Ectodermal cell (in vitro differentiated cells): ENCODE measurements at regions not wholly inside any gene's neighbourhood (a gene's known extent, or its start where the extent isn't known, plus 50 kb on each side); places are given as distances from the start of the nearest gene placed in this dataset.

Experiments
- H3K27ac ChIP-seq: 2 replicates; pipeline ENCODE4 v1.7.0; 2013; ENCODE audit warnings: mild to moderate bottlenecking, low read depth, low read length; ENCODE audit not compliant: insufficient read depth, poor library complexity, severe bottlenecking
- H3K27me3 ChIP-seq: 2 replicates; pipeline ENCODE4 v1.7.0; 2013; ENCODE audit warnings: mild to moderate bottlenecking, low read length; ENCODE audit not compliant: insufficient read depth, control insufficient read depth, poor library complexity, severe bottlenecking
- H3K36me3 ChIP-seq: one replicate; pipeline ENCODE4 v1.7.0; 2013; ENCODE audit warnings: low read length; ENCODE audit not compliant: control insufficient read depth, insufficient read depth
- H3K4me1 ChIP-seq: one replicate; pipeline ENCODE4 v1.7.0; 2013; ENCODE audit warnings: low read length; ENCODE audit not compliant: control insufficient read depth, insufficient read depth
- H3K4me3 ChIP-seq: 2 replicates; pipeline ENCODE4 v1.7.0; 2013; ENCODE audit warnings: low read depth, low read length, control low read depth; ENCODE audit not compliant: insufficient read depth
- H3K9me3 ChIP-seq: 2 replicates; pipeline ENCODE4 v1.7.0; 2013; ENCODE audit warnings: mild to moderate bottlenecking, low read length, moderate library complexity; ENCODE audit not compliant: control insufficient read depth
- WGBS, 2 experiments: methylation state at CpG; one replicate each; pipeline ENCODE4 v1.1.7; 2013; ENCODE audit warnings: missing lambda C conversion rate in 2 of 2; 5-methylcytosine and 5-hydroxymethylcytosine counted together

DNA sequence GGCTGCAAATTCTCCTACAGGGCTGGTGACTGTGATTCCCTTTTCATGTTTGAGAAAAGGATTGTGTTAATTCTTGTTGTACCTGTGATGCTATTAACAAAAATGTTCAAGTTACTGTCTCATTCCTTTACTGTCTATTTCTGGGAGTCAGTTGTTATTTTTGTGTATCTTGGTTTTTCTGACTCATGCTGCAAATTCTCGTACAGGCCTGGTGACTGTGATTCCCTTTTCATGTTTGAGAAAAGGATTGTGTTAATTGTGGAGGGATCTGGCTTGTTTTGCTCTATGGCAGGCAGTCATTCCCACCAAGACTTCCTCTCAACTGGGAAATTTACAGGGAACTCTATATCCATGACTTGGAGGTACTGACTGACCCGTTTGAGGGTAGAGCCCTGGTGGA, 693.4 kb upstream of the INTU start:
- 82 to 89% methylated on average over 2 of the region's 2 CpGs for WGBS, 2 experiments
- no peaks in the 10 kb centered on the region for H3K4me1 ChIP-seq
- no peak overlapping the region for H3K27ac ChIP-seq
- H3K9me3 ChIP-seq, result no peaks in the 10 kb centered on the region
- no peaks in the 10 kb centered on the region for H3K27me3 ChIP-seq
- H3K36me3 ChIP-seq, result no peaks in the 10 kb centered on the region
- H3K4me3 ChIP-seq, result no peak overlapping the region

- H3K4me3 ChIP-seq, result no peak overlapping the region
- no peaks in the 10 kb centered on the region for H3K9me3 ChIP-seq
- H3K36me3 ChIP-seq, result no peaks in the 10 kb centered on the region
- no peaks in the 10 kb centered on the region for H3K27me3 ChIP-seq
- WGBS, 2 experiments, result 88 to 96% methylated on average over 2 of the region's 3 CpGs
- H3K27ac ChIP-seq, result no peak overlapping the region
- no peaks in the 10 kb centered on the region for H3K4me1 ChIP-seq
Observed at GRCh38 chr4:126947536-126947935, 685.2 kb upstream of the INTU start.

DNA sequence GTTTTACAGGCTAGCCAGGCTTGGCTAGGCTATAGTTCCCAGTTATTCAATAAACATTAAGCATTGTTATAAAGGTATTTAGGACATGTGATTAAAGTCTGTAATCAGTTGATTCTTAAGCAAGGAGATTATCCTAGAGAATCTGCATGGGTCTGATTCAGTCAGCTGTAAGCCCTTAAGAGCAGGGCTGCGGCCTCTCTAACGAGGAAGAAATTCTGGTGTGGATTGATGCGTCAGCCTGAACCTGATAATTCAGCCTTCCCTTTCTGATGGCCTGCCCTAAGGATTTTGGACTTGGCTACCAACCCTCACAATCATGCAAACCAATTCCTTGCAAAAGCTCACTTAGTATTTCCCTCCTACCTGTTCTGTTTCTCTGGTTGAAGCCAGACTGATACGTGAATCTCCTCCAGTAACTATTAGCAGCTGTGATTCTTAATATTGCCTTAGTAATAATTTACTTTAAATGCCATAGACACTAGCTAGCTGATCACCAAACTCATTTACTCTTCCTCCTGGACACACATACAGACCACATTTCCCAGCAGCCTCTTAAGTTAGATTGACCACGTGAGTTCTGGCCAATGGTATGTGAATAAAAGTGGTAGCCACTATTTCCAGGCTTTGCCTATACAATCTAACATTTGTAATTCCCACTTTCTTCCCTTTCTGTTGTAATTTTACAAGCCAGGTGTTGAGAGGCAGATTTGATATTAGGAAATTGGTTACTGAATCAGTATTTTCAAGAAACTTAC, 678.0 kb upstream of the INTU start:
- Histone ChIP-seq H3K27ac (no peak overlapping the region), H3K4me1 (no peaks in the 10 kb centered on the region), H3K9me3 (no peaks in the 10 kb centered on the region), H3K36me3 (no peaks in the 10 kb centered on the region), H3K27me3 (no peaks in the 10 kb centered on the region), H3K4me3 (no peak overlapping the region)
- WGBS, 2 experiments, result 91 to 93% methylated on average over 4 to 5 of the region's 5 CpGs

GRCh38 chr4:126955292-126956183, 677.2 kb upstream of the INTU start:
- H3K4me1 ChIP-seq, result no peaks in the 10 kb centered on the region
- no peak overlapping the region for H3K27ac ChIP-seq
- H3K36me3 ChIP-seq, result no peaks in the 10 kb centered on the region
- H3K4me3 ChIP-seq, result no peak overlapping the region
- no peaks in the 10 kb centered on the region for H3K27me3 ChIP-seq
- H3K9me3 ChIP-seq, result no peaks in the 10 kb centered on the region
- WGBS, 2 experiments, result 93% methylated on average over 21 of the region's 21 CpGs

DNA sequence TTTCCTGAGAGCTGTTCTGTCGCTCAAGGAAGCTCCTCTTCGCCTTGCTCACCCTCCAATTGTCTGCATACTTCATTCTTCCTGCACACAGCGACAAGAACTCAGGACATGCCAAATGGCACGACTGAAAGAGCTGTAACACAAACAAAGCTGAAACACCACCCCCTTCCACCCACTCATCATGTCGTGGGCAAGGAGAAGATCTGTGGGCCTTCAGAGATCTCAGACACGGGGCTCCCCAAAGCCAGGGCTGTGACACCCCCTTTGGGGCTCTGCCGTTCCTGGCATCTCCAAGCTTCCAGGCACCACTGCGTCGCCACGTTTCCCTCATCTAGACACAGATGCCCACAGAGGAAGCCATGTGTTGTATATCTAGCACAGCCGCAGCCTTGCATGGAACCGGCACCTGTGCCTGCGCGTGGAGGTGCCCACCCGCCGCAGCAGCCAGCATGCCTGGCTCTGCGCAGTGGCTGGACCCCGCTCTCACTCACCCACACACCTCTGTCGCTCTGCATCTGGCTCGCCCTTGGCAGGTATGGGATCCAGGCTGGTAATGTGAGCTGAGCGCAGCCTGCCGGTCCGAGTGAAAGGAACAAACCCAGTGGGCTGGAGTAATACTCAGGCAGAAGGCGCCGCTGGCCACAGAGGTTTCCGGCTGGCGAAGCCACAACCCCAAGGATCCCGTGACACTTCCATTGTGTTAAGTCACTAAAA, 676.4 kb upstream of the INTU start:
- Histone ChIP-seq H3K4me1 (no peaks in the 10 kb centered on the region), H3K27ac (no peak overlapping the region), H3K36me3 (no peaks in the 10 kb centered on the region), H3K4me3 (no peak overlapping the region), H3K27me3 (no peaks in the 10 kb centered on the region), H3K9me3 (no peaks in the 10 kb centered on the region)
- WGBS, 2 experiments, result 94 to 96% methylated on average over 27 of the region's 28 CpGs

DNA sequence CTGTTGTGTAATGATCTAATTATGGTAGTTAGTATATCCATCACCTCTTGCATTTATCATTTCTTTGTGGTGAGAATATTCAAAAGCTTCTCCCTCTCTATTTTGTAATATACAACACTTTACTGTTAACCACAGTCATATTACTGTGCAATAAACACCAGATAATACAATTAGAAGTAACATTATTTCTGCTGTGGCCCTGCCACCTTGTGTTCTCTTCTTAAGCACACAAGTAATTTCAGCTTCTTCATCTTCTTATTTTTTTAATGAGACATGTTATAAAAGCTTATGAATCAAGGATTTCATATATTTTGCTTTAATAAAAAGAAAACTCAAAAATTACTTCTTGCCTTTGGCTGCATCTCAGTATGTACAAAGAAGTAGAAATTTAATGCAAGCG, 675.2 kb upstream of the INTU start:
- Histone ChIP-seq H3K9me3 (no peaks in the 10 kb centered on the region), H3K36me3 (no peaks in the 10 kb centered on the region), H3K27me3 (no peaks in the 10 kb centered on the region), H3K4me3 (no peak overlapping the region), H3K27ac (no peak overlapping the region), H3K4me1 (no peaks in the 10 kb centered on the region)
- WGBS, 2 experiments, result 90 to 100% methylated on average over 1 of the region's 1 CpG

GRCh38 chr4:126957987-126958386, 674.8 kb upstream of the INTU start:
- no CpG with 5 or more reads among the region's 1 CpG for WGBS, 2 experiments
- Histone ChIP-seq H3K36me3 (no peaks in the 10 kb centered on the region), H3K4me1 (no peaks in the 10 kb centered on the region), H3K27me3 (no peaks in the 10 kb centered on the region), H3K4me3 (no peak overlapping the region), H3K9me3 (no peaks in the 10 kb centered on the region), H3K27ac (no peak overlapping the region)

GRCh38 chr4:126958482-126958881, 674.3 kb upstream of the INTU start:
- no peaks in the 10 kb centered on the region for H3K9me3 ChIP-seq
- H3K27ac ChIP-seq, result no peak overlapping the region
- H3K36me3 ChIP-seq, result no peaks in the 10 kb centered on the region
- H3K4me1 ChIP-seq, result no peaks in the 10 kb centered on the region
- no peak overlapping the region for H3K4me3 ChIP-seq
- no peaks in the 10 kb centered on the region for H3K27me3 ChIP-seq

DNA sequence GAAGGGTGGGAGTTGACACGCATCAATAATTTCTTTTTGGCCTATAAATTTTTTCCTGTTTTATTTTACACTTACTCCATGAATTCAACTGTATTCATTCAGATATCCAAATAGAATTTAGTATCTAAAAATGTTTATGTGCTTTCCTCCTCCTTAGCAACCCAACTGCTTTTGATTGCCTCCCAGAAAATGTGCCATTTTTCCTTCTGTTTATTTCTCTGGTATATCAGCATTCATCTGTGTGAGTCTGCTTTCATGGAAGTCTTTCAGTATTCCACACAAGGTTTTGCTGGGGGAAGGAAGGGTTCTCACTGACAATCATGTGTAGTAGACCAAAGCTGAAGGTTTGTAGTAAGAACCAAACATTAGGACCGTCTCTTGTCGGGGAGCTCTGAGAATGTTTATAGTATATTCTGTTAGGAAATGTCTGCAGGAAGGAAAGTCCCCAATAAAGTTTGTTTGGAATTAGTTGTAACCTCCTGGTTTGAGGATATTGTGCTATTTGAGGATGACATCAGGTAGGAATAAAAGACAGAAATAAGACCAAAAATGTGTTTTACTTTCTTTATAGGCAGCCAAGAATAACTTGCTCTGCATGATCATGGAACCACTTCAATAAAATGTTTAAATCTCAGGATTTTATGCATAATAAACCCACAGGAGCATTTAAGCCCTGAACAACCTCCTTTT, 673.6 kb upstream of the INTU start:
- Histone ChIP-seq H3K27me3 (no peaks in the 10 kb centered on the region), H3K27ac (no peak overlapping the region), H3K4me3 (no peak overlapping the region), H3K4me1 (no peaks in the 10 kb centered on the region), H3K36me3 (no peaks in the 10 kb centered on the region), H3K9me3 (no peaks in the 10 kb centered on the region)
- 98% methylated on average over 3 of the region's 3 CpGs for WGBS, 2 experiments

GRCh38 chr4:126960760-126961159, 672.0 kb upstream of the INTU start:
- Histone ChIP-seq H3K27ac (no peak overlapping the region), H3K4me1 (no peaks in the 10 kb centered on the region), H3K4me3 (no peak overlapping the region)

More at GRCh38 chr4:126960760-126961159, 672.0 kb upstream of the INTU start:
- H3K9me3 ChIP-seq, result no peaks in the 10 kb centered on the region
- H3K36me3 ChIP-seq, result no peaks in the 10 kb centered on the region
- no peaks in the 10 kb centered on the region for H3K27me3 ChIP-seq
